Left kidney (tissue), 1 donor: ENCODE measurements at regions not wholly inside any gene's neighbourhood (a gene's known extent, or its start where the extent isn't known, plus 50 kb on each side); places are given as distances from the start of the nearest gene placed in this dataset.

Experiments
- DNase-seq: peaks from one replicate; pipeline ENCODE4 v3.0.0-alpha.2; 2013

DNA sequence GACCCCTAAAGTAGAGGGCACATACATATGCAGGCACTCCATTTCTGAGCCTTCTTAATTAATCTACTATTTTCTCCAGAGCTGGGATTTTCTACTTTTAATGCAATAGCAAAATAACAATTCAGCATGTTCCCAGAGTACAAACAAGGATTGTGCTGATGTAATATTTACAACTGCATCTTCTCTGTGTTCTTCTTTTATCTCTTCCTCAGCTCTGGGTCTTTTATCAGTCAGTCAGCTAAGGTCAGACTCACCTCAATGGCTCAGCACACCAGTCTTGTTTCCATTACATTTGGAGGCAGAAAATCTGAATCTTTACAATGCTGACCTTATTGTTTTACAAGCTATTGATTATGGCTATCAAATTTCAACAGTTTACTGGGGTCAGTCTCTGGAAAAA, 323.3 kb upstream of the NR5A2 start:
- DNase-seq: no peak

DNA sequence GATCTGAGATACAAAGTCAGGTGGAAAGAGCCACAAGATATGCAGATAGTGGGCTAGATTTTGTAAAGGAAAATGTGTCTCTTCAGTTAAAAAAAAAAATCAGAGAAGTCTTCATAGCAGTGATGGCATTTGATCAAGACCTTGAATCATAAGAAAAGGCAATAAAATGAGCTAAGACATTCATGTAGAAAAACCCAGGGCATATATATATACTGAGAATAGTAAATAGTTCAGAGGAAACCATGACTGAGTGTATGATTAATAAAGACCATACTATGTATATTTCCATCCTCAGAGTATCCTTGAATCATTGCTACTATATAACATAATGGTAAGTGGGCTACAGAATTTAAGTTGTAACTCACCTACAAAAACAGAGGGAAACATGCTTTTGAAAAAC, 321.7 kb upstream of the NR5A2 start:
- DNase-seq: no peak

DNA sequence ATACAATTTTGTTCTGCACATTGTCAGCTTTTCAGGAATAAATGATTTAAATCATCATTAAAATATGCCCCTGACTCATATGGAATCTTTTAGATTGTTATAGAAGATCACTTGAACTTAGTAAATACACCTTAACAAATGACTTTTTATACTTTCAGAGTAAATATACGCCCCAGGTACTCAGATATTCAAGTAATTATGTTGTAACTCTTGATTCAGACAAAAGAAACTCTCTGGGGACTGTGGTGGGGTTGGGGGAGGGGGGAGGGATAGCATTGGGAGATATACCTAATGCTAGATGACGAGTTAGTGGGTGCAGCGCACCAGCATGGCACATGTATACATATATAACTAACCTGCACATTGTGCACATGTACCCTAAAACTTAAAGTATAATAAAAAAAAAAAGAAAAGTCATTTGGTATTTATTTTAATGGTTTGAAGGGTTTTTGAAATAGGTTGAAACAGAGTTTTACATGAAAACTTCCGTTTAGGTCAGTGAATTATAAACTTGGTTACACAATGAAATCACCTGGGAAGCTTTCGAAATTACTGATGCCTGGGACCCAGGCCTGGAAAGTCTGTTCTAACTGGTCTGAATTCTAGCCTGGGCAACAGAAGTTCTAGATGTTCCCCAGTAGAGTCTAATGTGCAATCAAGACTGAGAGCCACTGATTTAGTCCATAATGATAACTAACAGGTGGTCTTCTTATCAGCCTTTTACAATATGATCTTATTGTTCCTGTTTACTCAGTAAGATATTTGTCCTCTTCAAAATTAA, 320.5 kb upstream of the NR5A2 start:
- DNase-seq: no peak

DNA sequence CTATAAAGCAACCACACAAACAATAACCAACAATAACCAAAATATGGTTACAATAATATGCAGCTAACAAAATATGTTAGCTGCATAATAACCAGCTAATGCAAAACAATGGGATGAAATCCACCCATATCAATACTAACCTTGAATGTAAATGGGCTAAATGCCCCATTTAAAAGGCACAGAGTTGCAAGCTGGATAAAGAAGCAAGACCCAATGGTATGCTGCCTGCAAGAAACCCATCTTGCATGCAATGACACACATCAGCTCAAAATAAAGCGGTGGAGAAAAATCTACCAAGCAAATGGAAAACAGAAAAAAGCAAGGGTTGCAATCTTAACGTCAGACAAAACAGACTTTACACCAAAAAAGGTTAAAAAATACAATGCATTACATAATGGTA, 316.5 kb upstream of the NR5A2 start:
- no peak for DNase-seq

DNA sequence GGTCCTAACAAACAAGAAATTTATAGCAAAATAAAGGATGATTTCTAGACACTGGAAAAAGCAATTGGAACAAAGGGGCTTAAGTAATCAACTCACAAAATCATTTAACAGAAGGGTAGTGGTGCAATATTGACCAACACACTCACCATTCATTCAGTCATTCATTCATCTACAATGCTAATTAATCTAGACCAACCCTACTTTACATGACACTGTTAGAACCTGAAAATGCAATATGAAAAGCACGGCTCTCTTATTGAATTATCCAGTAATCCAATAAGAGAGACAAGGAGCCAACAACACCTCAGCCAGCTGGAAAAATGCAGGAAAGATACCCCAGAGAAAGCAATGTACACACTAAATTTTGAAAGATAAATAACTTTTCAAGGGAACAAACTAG, 310.8 kb upstream of the NR5A2 start:
- DNase-seq: no peak

DNA sequence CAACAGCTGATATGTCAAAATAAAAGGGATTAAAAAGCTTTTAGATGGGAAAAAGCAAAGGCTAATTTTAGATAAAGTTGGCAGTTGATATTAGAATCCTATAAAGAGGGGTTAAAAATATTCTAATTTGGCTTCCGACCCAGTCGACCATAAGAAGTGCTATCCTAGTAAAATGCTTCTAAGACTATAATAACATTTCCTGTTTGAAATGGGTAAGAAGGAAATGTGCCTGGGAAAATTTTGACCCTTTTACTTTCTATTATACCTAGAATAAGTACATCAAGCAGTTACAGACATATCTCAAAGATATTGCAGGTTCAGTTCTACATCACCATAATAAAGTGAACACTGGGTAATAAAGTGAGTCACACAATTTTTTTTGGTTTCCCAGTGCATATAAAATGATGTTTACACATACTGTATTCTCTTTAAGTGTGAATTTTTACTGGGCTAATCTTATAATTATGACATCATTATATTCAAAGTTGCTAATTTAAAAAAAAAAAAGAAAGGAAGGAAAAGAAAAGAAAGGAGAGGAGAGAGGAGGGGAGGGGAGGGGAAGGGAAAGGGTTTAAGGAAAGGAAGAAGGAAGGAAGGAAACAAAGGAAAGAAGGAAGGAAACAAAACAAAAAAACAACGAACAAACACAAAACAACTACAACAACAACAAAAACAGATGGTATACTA, 308.2 kb upstream of the NR5A2 start:
- no peak for DNase-seq

DNA sequence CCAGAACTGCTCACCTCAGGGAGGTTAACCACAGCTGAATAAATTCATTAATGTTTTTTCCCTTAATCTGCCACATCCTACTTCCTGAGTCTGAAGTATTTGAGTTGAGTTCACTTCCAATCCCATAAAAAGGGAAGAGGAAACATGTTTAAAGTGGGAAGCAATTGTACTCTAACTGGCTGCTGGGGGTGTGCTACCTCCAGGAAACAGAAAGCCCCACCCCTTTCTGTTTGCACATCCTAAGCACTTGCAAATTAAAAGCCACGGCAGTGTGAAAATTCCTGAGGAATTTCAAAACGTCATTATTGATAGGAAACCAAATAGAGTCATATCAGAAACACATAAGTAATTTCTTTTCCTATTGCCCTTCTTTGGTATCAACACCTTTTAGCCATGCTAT, 307.0 kb upstream of the NR5A2 start:
- DNase-seq: no peak

DNA sequence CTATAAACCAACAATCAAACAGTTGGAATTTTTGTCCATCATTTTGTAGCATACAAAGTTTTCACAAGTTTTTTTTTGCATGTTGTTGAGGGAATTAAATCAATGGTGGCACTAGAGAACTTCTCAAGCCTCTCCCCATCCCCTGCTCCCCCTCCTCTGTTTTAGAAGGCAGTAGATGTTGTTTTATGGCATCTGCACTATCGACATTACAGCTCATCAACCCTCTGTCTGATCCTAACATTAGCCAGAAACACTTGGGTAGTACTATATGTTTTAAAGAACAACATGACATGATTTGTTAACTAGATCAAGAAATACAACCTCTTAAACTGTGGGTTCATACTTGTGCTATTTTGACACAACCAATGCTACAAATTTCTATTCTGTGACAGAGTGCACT, 306.5 kb upstream of the NR5A2 start:
- no peak for DNase-seq

DNA sequence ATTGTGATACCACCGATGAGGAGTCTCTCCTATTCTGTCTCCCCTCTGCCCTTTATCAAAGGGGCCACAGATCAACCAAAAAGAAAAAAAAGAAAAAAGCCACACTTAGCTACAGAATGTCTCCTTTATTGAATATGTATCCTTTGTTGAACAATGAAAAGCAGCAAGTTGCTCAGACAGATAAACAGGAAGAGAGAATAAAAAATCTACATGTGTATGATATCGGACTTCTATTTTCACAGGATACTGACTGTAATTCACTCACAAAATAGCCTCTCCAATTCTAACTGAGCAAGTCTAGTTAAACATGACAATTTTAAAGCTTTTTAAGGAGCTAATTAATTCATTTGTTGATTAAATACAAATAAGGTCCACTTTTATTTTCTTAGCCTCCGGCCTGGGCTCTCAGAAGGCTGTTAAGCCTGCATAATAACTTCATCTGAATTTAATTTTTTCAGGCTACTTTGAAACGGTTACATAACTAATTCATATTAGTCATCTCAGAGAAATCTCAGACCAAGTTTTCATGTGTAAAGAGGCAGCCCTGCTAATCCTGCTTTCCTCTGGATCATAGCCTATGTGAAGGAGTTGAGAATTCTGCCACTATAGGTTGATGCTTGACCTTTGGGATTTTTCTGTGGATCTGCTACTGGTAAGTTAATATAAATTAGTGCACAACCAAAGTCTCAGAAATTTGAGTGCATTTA, 304.1 kb upstream of the NR5A2 start:
- no peak for DNase-seq

DNA sequence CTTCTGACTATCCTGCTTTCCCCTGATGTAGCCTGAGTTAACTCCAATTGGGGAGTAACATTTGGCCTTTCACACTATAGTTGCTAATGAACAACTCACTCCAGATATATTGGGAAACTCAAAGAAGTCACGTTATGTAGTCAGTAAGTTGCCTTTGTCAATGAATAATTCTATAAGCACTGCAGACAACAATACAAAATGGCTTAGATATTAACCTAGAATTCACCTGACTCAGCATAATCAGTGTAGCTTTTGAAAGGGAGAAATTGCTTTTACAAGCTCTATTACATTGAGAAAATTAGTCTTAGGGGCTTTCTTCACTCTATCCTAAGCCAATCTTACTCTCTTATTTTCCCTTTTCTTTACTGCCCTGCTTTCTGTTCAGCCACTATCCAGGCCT, 303.5 kb upstream of the NR5A2 start:
- DNase-seq: no peak

DNA sequence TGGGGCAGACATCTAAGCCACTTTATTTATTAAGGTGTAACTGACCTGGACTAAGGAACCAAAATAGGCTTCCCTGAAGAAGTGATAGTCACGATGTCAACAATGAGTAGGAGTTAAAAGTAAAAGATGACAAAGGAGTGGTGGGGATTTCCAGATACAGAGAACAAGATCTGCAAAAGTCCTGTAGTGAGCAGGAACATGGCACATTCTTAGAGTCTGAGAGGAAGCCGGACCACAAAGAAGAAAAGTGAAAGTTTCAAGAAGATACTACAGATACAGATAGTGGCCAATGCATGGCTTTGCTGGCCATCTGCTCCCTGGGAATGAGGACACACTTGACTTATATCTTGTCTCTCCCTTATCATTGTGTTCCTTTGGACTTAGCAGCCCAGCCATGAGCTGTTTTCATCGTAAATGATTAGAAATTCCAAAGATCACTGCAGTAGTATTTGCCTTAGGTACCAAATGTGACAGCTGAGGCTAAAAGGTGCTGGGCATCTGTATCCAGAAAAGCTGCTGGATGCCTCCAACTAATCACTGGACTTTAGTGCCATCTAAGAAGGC, 302.4 kb upstream of the NR5A2 start:
- DNase-seq: no peak

DNA sequence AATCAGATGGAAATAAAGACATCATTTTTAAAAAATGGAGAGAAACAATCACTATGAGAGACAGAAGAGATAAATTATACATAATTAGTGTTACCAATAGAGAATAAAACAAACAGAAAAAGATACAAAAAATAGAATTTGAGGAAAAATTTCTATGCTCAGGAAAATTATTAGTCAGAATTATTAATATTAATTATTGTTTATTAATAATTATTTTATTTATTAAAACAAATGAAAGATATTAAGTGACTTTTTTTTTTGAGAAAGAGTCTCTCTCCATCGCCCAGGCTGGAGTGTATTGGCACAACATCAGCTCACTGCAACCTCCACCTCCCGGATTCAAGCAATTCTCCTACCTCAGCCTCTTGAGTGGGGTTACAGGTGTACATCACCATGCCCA, 299.8 kb upstream of the NR5A2 start:
- no peak for DNase-seq

DNA sequence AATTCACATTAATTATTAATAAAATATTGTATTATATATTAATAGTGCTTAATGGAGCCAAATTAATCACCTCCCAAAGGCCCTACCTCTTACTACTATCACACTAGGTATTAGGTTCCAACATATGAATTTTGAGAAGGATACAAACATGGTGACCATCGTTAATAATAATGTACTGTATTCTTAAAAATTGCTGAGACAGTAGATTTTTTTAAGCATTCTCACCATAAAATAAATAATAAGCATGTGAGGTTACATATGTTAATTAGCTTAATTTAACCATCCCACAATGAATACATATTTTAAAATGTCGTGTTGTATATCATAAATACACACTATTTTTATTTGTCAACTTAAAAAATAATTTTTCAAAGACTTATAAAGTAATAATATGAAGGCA, 299.2 kb upstream of the NR5A2 start:
- DNase-seq: no peak

DNA sequence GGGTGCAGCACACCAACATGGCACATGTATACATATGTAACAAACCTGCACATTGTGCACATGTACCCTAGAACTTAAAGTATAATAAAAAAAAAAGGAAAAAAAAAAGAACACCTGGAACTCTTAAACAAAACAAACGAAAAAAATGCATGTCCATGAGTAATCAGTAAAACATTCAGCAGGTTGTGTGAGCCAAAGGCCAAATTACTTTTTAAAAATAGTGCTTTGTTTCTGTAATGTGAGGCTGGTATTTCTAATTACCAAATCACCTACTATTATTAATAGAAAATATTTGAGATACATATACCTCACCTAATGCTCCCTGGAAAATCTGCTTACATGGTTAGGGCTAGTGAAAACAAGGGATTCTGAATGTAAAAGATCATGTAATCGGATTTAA, 294.4 kb upstream of the NR5A2 start:
- no peak for DNase-seq

DNA sequence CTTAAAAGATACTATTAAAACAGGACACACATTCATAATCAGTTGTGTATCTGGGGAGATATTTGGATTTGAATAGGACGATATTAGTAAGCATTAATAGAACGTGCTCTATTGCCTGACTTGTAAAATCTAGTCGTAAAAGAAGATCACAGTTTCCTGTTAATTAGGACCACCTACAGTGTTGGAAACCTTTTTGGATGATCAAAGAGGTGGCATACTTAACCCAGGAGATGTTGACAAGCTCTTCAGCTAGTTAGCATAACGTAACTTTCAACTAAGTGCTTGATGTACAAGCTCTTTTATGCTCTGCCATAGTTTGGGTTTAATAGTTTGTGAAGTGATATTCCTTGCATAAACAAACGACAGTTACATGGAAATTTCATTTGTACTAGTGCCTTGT, 293.3 kb upstream of the NR5A2 start:
- no peak for DNase-seq

DNA sequence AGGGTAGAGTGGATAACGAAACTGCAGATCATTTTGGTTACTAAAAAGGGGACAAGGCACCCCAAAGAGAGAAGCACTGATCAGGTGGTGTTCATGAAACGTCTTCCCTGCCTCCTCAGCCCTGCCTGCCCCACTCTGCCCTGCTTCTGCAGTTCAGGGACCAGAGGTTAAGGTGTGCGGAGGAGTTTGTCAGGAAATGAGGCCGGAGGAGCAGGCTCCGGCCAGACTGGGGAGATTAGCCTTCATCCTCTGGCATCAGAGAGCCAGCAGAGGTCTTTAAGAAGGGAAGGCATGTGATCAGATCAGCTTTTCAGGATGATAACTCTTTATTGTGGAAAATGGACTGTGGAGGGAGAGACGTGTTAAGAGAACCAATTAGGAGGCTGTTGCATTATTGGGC, 291.9 kb upstream of the NR5A2 start:
- DNase-seq: no peak

DNA sequence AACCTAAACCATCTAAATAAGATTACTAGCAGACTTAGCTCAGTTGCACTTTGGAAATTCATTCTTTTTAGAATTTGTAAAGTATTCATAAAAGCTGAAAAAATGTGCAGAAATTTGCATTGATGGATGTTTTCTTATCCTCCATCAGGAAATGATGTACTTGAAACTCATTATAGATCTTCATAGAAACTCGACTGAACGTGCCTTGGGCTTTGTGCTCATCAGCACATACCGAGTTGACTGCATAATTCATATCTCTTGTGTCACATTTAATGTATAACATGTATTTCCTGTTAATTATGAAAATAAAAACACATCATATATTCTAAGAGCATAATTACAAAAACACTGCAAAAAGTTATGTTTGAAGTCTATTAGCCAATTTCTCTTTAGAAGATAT, 290.9 kb upstream of the NR5A2 start:
- DNase-seq: no peak

DNA sequence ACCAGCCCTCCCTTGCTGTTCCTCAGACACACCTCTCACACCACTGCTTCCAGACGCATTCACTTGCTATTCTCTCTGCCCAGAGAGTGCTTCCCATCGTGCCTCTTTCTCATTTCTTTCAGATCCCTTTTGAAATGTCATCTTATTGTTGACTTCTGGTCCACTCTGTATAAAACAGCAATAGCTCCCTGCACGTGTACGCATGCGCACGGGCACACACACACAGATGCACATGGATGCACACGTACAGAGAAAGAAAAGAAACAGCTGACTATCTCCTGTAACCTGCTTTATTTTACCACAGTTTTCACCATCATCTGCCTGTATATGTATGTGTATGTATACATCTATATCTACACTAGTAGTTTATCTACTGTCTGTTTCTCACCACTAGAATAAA, 285.9 kb upstream of the NR5A2 start:
- no peak for DNase-seq

DNA sequence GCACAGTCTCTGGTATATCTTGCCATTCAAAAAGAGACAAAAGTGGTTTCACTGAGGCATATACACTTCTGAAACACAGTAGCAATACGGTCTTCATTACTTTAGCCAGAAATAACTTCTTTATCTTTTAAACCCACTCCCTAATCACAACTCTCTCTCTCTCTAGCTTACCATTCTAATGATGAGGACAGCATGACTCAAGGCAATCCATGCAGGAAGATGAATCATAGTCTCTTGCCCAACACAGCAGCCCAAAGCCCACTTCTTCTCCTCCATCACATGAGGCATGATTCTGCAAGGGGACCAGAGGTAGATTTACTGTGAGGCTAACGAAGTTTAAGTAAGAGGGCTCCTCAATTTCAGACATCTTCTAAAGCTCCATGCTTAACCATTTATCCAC, 285.0 kb upstream of the NR5A2 start:
- DNase-seq: no peak

DNA sequence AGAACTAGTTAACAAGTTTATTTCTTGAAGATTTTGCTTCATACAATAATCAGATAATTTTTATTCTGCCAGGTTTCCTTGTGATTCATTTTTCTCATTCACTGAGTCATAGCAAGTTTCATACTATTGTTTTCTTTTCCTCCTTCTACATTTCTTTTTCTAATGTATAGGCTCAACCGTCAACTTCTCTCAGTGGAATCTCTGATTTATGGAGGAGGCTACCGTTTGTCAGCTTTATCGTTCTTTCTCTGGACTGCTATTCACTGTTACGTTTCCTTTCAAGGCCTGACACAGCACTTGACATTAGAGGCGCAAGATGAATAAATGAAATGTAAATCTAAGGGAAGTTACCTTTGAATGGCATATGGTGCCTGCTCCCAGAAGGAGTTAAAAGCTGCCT, 284.3 kb upstream of the NR5A2 start:
- no peak for DNase-seq

DNA sequence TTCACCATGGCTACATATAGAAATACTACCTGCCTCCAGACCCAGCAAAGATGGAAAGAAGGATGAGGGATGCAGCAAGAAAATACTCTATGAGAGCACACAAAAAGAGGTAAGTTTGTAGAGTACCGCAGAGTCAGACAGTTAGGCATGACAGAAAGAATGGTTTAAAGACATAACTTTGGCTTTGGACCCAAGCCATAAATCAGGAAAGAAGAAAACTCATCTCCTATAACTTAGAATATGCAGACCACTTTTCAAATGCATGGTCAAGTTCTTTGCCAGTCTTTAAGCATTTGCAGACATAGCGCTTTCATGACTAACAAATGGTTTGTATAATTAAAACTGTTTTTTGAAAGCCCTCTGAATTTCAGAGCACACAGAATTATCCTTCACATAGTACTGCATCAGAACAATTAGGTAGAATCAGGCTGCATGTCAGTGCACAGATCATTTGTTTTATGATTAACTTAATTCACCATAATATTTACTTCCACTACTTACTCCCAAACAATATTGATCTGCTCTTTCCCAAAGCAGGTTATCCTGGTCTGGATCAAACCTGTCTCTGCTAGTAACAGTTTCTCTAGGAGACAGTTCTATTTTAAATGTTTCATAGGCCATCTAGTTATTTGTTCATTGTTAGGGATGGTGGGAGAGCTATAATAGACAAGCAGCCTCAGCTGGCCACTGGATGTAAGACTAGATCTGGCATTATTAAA, 280.7 kb upstream of the NR5A2 start:
- DNase-seq: no peak

DNA sequence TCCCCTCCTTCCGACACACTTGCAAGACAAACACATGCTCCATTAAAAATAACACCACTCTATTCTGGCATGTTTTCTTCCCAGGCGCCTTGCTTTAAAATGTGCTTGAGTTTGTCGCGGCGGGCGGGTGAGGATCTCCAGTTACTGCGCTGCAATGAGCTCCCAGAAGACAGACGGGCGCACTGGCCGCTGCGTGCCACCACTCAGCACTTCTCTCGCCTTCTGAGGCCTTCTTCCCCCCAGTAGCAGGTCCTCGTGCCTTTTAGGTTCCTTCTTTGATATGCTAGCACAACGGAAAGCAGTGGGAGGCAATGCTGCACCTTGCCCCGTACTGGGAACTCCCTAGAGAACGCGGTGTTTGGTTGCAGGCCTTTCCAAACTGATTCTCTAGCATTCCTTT, 279.5 kb upstream of the NR5A2 start:
- DNase-seq: peak; percentile 60

DNA sequence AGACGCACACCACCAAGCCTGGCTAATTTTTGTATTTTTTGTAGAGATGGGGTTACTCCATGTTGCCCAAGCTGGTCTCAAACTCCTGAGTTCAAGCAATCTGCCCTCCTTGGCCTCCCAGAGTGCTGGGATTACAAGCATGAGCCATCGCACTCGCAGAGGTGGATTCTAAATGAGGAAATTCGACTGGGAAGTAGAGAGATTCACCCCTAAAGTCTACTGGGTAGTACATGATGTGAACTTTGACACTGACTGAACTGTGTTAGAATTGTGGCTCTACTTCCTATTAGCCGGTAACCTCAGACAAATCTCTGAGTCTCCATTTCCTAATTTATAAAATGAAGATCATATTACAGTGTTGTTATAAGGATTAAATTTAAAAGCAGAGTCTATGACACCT, 276.0 kb upstream of the NR5A2 start:
- DNase-seq: no peak
